Tibial nerve (tissue), 4 donors: ENCODE measurements at regions not wholly inside any gene's neighbourhood (a gene's known extent, or its start where the extent isn't known, plus 50 kb on each side); places are given as distances from the start of the nearest gene placed in this dataset.
"Not testable (repeated sequence)": the region's sequence is repeated elsewhere in the genome, so short reads cannot be mapped to it uniquely, and the experiment has no call there.

Experiments
- DNase-seq, 2 donors: peaks; one replicate each; pipeline ENCODE4 v3.0.0-alpha.2; 2019; ENCODE audit warnings: low spot score in 2 of 2
- H3K27ac ChIP-seq, 4 donors: fragments of 200-600 bp; sonication (generic) in 3 of 4; one replicate each; pipeline ENCODE4 v1.5.1; 2017 to 2019; ENCODE audit warnings: mild to moderate bottlenecking in 1 of 4
- H3K27me3 ChIP-seq, 2 donors: fragments of 200-600 bp; sonication (generic) in 1 of 2; one replicate each; pipeline versions ENCODE4 v1.5.1 to v1.6.0; 2017 to 2019
- H3K36me3 ChIP-seq, 3 donors: fragments of 200-600 bp; sonication (generic); one replicate each; pipeline ENCODE4 v1.5.1; 2018 to 2019
- H3K4me1 ChIP-seq, 4 donors: fragments of 200-600 bp; sonication (generic) in 3 of 4; one replicate each; pipeline ENCODE4 v1.5.1; 2017 to 2019
- H3K4me3 ChIP-seq, 4 donors: fragments of 200-600 bp; sonication (generic) in 3 of 4; one replicate each; pipeline ENCODE4 v1.5.1; 2017 to 2019; ENCODE audit warnings: mild to moderate bottlenecking in 1 of 4, moderate library complexity in 1 of 4
- H3K9me3 ChIP-seq, 4 donors: fragments of 200-600 bp; sonication (generic) in 3 of 4; one replicate each; pipeline ENCODE4 v1.5.1; 2017 to 2019
- EP300 ChIP-seq, 2 donors: sonication (generic); formaldehyde crosslinking; IDR thresholded peaks; one replicate each; pipeline ENCODE4 v1.6.1; 2017; ENCODE audit warnings: antibody characterized with exemption in 2 of 2, mild to moderate bottlenecking in 1 of 2
- POLR2A ChIP-seq, 2 donors: fragments of 450-650 bp; IDR thresholded peaks; one replicate each; pipeline ENCODE4 v1.6.1; 2017; ENCODE audit warnings: antibody characterized with exemption in 2 of 2, mild to moderate bottlenecking in 2 of 2, moderate library complexity in 2 of 2
- WGBS, 2 donors: methylation state at CpG; one replicate each; pipeline ENCODE4 v1.1.5; 2018; 5-methylcytosine and 5-hydroxymethylcytosine counted together
- TF ChIP-seq, protein P1 (sequence below), 5 experiments: fragments of 200-600 bp in 3 of 5; fragments of 450-650 bp in 2 of 5; sonication (generic) in 3 of 5; IDR thresholded peaks; one replicate each; pipeline ENCODE4 v1.5.1; 2016 to 2019; ENCODE audit warnings: antibody characterized with exemption in 5 of 5, mild to moderate bottlenecking in 3 of 5, moderate library complexity in 2 of 5

- not testable (repeated sequence) for H3K27me3 ChIP-seq, DNase-seq, H3K9me3 ChIP-seq, H3K36me3 ChIP-seq, H3K4me3 ChIP-seq, H3K4me1 ChIP-seq, H3K27ac ChIP-seq
- WGBS, 2 donors: 29 to 33% methylated on average over 7 of the region's 7 CpGs
These were observed 53.3 kb upstream of the LRPAP1 start for GRCh38 chr4:3585567-3585966.

- Histone ChIP-seq H3K36me3 (no peaks in the 10 kb centered on the region), H3K9me3 (no peaks in the 10 kb centered on the region), H3K27ac (no peak overlapping the region), H3K4me1 (no peaks in the 10 kb centered on the region), H3K27me3 (no peaks in the 10 kb centered on the region), H3K4me3 (no peak overlapping the region)
- WGBS, 2 donors: 80 to 96% methylated on average over 3 to 5 of the region's 5 CpGs
- TF ChIP-seq EP300 (IDR thresholded peaks at IDR 0.05) (no peak), POLR2A (IDR thresholded peaks at IDR 0.05) (no peak)
- TF ChIP-seq, protein P1, sequence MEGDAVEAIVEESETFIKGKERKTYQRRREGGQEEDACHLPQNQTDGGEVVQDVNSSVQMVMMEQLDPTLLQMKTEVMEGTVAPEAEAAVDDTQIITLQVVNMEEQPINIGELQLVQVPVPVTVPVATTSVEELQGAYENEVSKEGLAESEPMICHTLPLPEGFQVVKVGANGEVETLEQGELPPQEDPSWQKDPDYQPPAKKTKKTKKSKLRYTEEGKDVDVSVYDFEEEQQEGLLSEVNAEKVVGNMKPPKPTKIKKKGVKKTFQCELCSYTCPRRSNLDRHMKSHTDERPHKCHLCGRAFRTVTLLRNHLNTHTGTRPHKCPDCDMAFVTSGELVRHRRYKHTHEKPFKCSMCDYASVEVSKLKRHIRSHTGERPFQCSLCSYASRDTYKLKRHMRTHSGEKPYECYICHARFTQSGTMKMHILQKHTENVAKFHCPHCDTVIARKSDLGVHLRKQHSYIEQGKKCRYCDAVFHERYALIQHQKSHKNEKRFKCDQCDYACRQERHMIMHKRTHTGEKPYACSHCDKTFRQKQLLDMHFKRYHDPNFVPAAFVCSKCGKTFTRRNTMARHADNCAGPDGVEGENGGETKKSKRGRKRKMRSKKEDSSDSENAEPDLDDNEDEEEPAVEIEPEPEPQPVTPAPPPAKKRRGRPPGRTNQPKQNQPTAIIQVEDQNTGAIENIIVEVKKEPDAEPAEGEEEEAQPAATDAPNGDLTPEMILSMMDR (IDR thresholded peaks at IDR 0.05): no peak
- no peak for DNase-seq
These were observed 49.9 kb upstream of the LRPAP1 start for GRCh38 chr4:3582091-3582475.
